HEK293 (cell line): ENCODE measurements at regions not wholly inside any gene's neighbourhood (a gene's known extent, or its start where the extent isn't known, plus 50 kb on each side); places are given as distances from the start of the nearest gene placed in this dataset.

Source experiments
- CTCF ChIA-PET: fragments of 350-600 bp; formaldehyde crosslinking; extraction: SDS; loops from one replicate; lab custom pipeline; 2021; ENCODE audit warnings: antibody characterized with exemption; lab: Yijun Ruan, JAX
- POLR2A ChIA-PET: fragments of 300-600 bp; formaldehyde crosslinking; extraction: SDS; loops from one replicate; lab custom pipeline; 2020; ENCODE audit warnings: antibody characterized with exemption, inconsistent platforms; lab: Yijun Ruan, JAX
- H3K27ac ChIP-seq: fragments of 200-500 bp; sonication (Bioruptor generic); 2 replicates; pipeline ENCODE4 v1.5.1; 2014; ENCODE audit warnings: low read depth, low read length, control low read depth, inconsistent platforms; ENCODE audit errors: extremely low read depth
- H3K36me3 ChIP-seq, 2 experiments: fragments of 200-500 bp in 1 of 2; sonication (Bioruptor generic) in 1 of 2; 1 replicate in 1 of 2; 2 replicates in 1 of 2; pipeline ENCODE4 v1.5.1; 2014 to 2017; ENCODE audit warnings: inconsistent platforms in 2 of 2, low read length in 2 of 2; ENCODE audit not compliant: control insufficient read depth in 2 of 2, insufficient read depth in 1 of 2
- H3K4me1 ChIP-seq: fragments of 200-500 bp; sonication (Bioruptor generic); 2 replicates; pipeline ENCODE4 v1.5.1; 2014; ENCODE audit warnings: mild to moderate bottlenecking, low read length, inconsistent platforms; ENCODE audit not compliant: control insufficient read depth, insufficient read depth
- H3K4me3 ChIP-seq: 2 replicates; pipeline ENCODE4 v1.5.1; 2011; ENCODE audit warnings: low read depth, mild to moderate bottlenecking, control low read depth, low read length, moderate library complexity
- H3K9me3 ChIP-seq: fragments of 200-500 bp; sonication (Bioruptor generic); 2 replicates; pipeline ENCODE4 v1.5.1; 2014; ENCODE audit warnings: low read depth, low read length, inconsistent platforms; ENCODE audit not compliant: control insufficient read depth, insufficient read depth
- HOXA7 ChIP-seq: sonication (generic); formaldehyde crosslinking; IDR thresholded peaks from 2 replicates; pipeline ENCODE4 v1.8.1; 2022; ENCODE audit warnings: missing genetic modification reagents, borderline replicate concordance
- KLF8 ChIP-seq: fragments of 450-650 bp; formaldehyde crosslinking; IDR thresholded peaks from 2 replicates; pipeline ENCODE4 v1.5.1; 2016; ENCODE audit warnings: missing biosample characterization, missing genetic modification characterization
- SCRT2 ChIP-seq: fragments of 450-650 bp; formaldehyde crosslinking; IDR thresholded peaks from 2 replicates; pipeline ENCODE4 v1.5.1; 2016; ENCODE audit warnings: missing biosample characterization, missing genetic modification characterization
- WT1 ChIP-seq: fragments of 450-650 bp; formaldehyde crosslinking; IDR thresholded peaks from 2 replicates; pipeline ENCODE4 v1.5.1; 2016; ENCODE audit warnings: missing biosample characterization, missing genetic modification characterization
- YY1 ChIP-seq: fragments of 450-650 bp; formaldehyde crosslinking; IDR thresholded peaks from 2 replicates; pipeline ENCODE4 v1.5.1; 2018; ENCODE audit warnings: missing biosample characterization, missing genetic modification characterization
- ZBTB1 ChIP-seq: fragments of 450-650 bp; formaldehyde crosslinking; IDR thresholded peaks from 2 replicates; pipeline ENCODE4 v1.5.1; 2016; ENCODE audit warnings: missing biosample characterization, missing genetic modification characterization
- ZBTB10 ChIP-seq: fragments of 450-650 bp; formaldehyde crosslinking; IDR thresholded peaks from 2 replicates; pipeline ENCODE4 v1.5.1; 2016; ENCODE audit warnings: missing biosample characterization, missing genetic modification characterization
- ZBTB20 ChIP-seq: fragments of 450-650 bp; formaldehyde crosslinking; IDR thresholded peaks from 2 replicates; pipeline ENCODE4 v1.5.1; 2016; ENCODE audit warnings: missing biosample characterization, missing genetic modification characterization
- ZFHX2 ChIP-seq: fragments of 450-650 bp; formaldehyde crosslinking; conservative IDR thresholded peaks from 2 replicates; pipeline ENCODE4 v1.5.1; 2016; ENCODE audit warnings: missing biosample characterization, missing genetic modification characterization
- ZFP3 ChIP-seq: fragments of 450-650 bp; formaldehyde crosslinking; IDR thresholded peaks from 2 replicates; pipeline ENCODE4 v1.5.1; 2016; ENCODE audit warnings: low read depth, missing biosample characterization, missing genetic modification characterization
- ZFP37 ChIP-seq: fragments of 450-650 bp; formaldehyde crosslinking; IDR thresholded peaks from 2 replicates; pipeline ENCODE4 v1.5.1; 2016; ENCODE audit warnings: missing biosample characterization, missing genetic modification characterization
- ZNF133 ChIP-seq: fragments of 450-650 bp; formaldehyde crosslinking; IDR thresholded peaks from 2 replicates; pipeline ENCODE4 v1.5.1; 2016; ENCODE audit warnings: missing biosample characterization, missing genetic modification characterization
- ZNF148 ChIP-seq: fragments of 450-650 bp; formaldehyde crosslinking; IDR thresholded peaks from 2 replicates; pipeline ENCODE4 v1.5.0; 2017; ENCODE audit warnings: missing biosample characterization, missing genetic modification characterization, borderline replicate concordance
- ZNF16 ChIP-seq: fragments of 450-650 bp; formaldehyde crosslinking; IDR thresholded peaks from 2 replicates; pipeline ENCODE4 v1.5.1; 2016; ENCODE audit warnings: low read depth, missing biosample characterization, missing genetic modification characterization
- ZNF169 ChIP-seq: fragments of 450-650 bp; formaldehyde crosslinking; IDR thresholded peaks from 2 replicates; pipeline ENCODE4 v1.5.1; 2016; ENCODE audit warnings: missing biosample characterization, missing genetic modification characterization
- ZNF202 ChIP-seq: fragments of 450-650 bp; formaldehyde crosslinking; IDR thresholded peaks from 2 replicates; pipeline ENCODE4 v1.5.1; 2016; ENCODE audit warnings: missing biosample characterization, missing genetic modification characterization, borderline replicate concordance
- ZNF248 ChIP-seq: fragments of 450-650 bp; formaldehyde crosslinking; IDR thresholded peaks from 2 replicates; pipeline ENCODE4 v1.5.1; 2017; ENCODE audit warnings: missing biosample characterization, missing genetic modification characterization
- ZNF335 ChIP-seq: fragments of 450-650 bp; formaldehyde crosslinking; conservative IDR thresholded peaks from 2 replicates; pipeline ENCODE4 v1.5.1; 2016; ENCODE audit warnings: missing biosample characterization, missing genetic modification characterization
- ZNF501 ChIP-seq: fragments of 450-650 bp; formaldehyde crosslinking; IDR thresholded peaks from 2 replicates; pipeline ENCODE4 v1.5.1; 2016; ENCODE audit warnings: missing biosample characterization, missing genetic modification characterization
- ZNF513 ChIP-seq: fragments of 450-650 bp; IDR thresholded peaks from 2 replicates; pipeline ENCODE4 v1.5.1; 2018; ENCODE audit warnings: missing biosample characterization, missing genetic modification characterization
- ZNF548 ChIP-seq: fragments of 450-650 bp; formaldehyde crosslinking; IDR thresholded peaks from 2 replicates; pipeline ENCODE4 v1.5.1; 2016; ENCODE audit warnings: missing biosample characterization, missing genetic modification characterization
- ZNF571 ChIP-seq: fragments of 450-650 bp; formaldehyde crosslinking; IDR thresholded peaks from 2 replicates; pipeline ENCODE4 v1.5.0; 2017; ENCODE audit warnings: missing biosample characterization, missing genetic modification characterization
- ZNF585B ChIP-seq: fragments of 450-650 bp; formaldehyde crosslinking; IDR thresholded peaks from 2 replicates; pipeline ENCODE4 v1.5.1; 2016; ENCODE audit warnings: missing biosample characterization, missing genetic modification characterization
- ZNF629 ChIP-seq: fragments of 450-650 bp; formaldehyde crosslinking; IDR thresholded peaks from 2 replicates; pipeline ENCODE4 v1.5.1; 2017; ENCODE audit warnings: missing biosample characterization, missing genetic modification characterization
- ZNF645 ChIP-seq: fragments of 450-650 bp; formaldehyde crosslinking; IDR thresholded peaks from 2 replicates; pipeline ENCODE4; 2016; ENCODE audit warnings: missing biosample characterization, missing genetic modification characterization
- ZNF692 ChIP-seq: fragments of 450-650 bp; formaldehyde crosslinking; IDR thresholded peaks from 2 replicates; pipeline ENCODE4 v1.5.1; 2016; ENCODE audit warnings: missing biosample characterization, missing genetic modification characterization
- ZSCAN16 ChIP-seq: fragments of 450-650 bp; formaldehyde crosslinking; IDR thresholded peaks from 2 replicates; pipeline ENCODE4 v1.5.1; 2016; ENCODE audit warnings: missing biosample characterization, missing genetic modification characterization

DNA sequence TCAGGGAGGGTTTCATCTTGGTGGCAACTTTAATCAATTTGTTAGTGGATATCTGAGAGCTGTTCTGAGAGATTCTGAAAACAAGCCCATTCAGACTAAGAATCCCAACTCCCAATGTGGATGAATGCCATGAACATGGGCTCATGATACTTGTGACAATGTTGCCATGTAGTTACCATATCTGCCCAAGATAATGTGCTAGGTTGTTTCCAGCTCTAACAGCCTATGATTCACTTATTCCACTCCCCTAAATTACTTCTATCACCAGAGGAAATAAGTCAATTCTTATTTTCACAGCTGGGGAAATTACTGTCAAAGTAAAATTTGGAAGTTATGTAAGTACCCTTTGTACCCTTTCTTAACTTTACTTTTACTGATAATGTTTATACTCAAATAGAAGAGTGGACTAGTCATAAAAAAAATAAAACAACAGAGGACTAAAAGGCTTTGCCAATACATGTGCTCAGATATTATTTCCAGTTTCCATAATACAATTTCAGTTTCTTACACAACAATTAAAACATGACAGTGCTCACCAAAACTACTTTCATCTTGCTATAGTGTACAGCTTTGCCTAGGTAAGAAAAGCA is 1101.7 kb upstream of the INTU start:
- Histone ChIP-seq H3K9me3 (no peaks in the 10 kb centered on the region), H3K27ac (no peak overlapping the region), H3K4me3 (no peak overlapping the region), H3K36me3 (no peaks in the 10 kb centered on the region), H3K4me1 (no peaks in the 10 kb centered on the region)
- TF ChIP-seq ZNF513 (tag by site-specific recombination), result no peak
- TF ChIP-seq ZNF335, result no peak
- no peak for TF ChIP-seq ZNF645 (tag by site-specific recombination)
- TF ChIP-seq ZSCAN16, result no peak
- TF ChIP-seq ZBTB10 (tag by site-specific recombination), result no peak
- no peak for TF ChIP-seq ZNF148 (tag by site-specific recombination)
- TF ChIP-seq ZNF248 (tag by site-specific recombination), result no peak
- no peak for TF ChIP-seq ZFHX2 (tag by site-specific recombination)
- no peak for TF ChIP-seq SCRT2
- no peak for TF ChIP-seq KLF8 (tag by site-specific recombination)
- no peak for TF ChIP-seq ZNF16 (tag by site-specific recombination)
- TF ChIP-seq ZNF571 (tag by site-specific recombination), result no peak
- ChIA-PET POLR2A (no interaction called here), CTCF (no interaction called here)

- POLR2A ChIA-PET, result no interaction called here
- H3K36me3 ChIP-seq, result no peaks in the 10 kb centered on the region
- TF ChIP-seq WT1 (no peak), ZBTB1 (tag by site-specific recombination) (no peak), ZNF585B (tag by site-specific recombination) (no peak), ZNF248 (tag by site-specific recombination) (no peak), ZNF202 (no peak), ZNF501 (tag by site-specific recombination) (no peak), ZNF548 (tag by site-specific recombination) (no peak), HOXA7 (no peak), ZBTB20 (tag by site-specific recombination) (no peak), YY1 (no peak), ZNF629 (no peak), ZNF133 (tag by site-specific recombination) (no peak), ZFP37 (tag by site-specific recombination) (no peak), ZNF169 (no peak), ZFP3 (no peak), ZNF16 (tag by site-specific recombination) (no peak), ZNF692 (tag by site-specific recombination) (no peak)
Observed at GRCh38 chr4:126532527-126532926, 1100.2 kb upstream of the INTU start.

More at GRCh38 chr4:126532527-126532926, 1100.2 kb upstream of the INTU start:
- no peaks in the 10 kb centered on the region for H3K4me1 ChIP-seq
- no peak overlapping the region for H3K27ac ChIP-seq
- CTCF ChIA-PET, result no interaction called here
- H3K9me3 ChIP-seq, result no peaks in the 10 kb centered on the region
- H3K4me3 ChIP-seq, result no peak overlapping the region
